Neural progenitor cell (in vitro differentiated cells): ENCODE measurements at regions not wholly inside any gene's neighbourhood (a gene's known extent, or its start where the extent isn't known, plus 50 kb on each side); places are given as distances from the start of the nearest gene placed in this dataset.

Source experiments
- EZH2phosphoT487 ChIP-seq: fragments of 200-600 bp; sonication (generic); IDR thresholded peaks from 2 replicates; pipeline ENCODE4 v1.6.1; 2017; ENCODE audit warnings: antibody characterized with exemption
- TF ChIP-seq, protein P1 (sequence below): fragments of 200-600 bp; sonication (generic); IDR thresholded peaks from 2 replicates; pipeline ENCODE4 v1.5.1; 2017; ENCODE audit warnings: antibody characterized with exemption, mild to moderate bottlenecking

GRCh38 chr10:121325490-121326231 lies 272.6 kb downstream of the FGFR2 start:
- TF ChIP-seq, protein P1, sequence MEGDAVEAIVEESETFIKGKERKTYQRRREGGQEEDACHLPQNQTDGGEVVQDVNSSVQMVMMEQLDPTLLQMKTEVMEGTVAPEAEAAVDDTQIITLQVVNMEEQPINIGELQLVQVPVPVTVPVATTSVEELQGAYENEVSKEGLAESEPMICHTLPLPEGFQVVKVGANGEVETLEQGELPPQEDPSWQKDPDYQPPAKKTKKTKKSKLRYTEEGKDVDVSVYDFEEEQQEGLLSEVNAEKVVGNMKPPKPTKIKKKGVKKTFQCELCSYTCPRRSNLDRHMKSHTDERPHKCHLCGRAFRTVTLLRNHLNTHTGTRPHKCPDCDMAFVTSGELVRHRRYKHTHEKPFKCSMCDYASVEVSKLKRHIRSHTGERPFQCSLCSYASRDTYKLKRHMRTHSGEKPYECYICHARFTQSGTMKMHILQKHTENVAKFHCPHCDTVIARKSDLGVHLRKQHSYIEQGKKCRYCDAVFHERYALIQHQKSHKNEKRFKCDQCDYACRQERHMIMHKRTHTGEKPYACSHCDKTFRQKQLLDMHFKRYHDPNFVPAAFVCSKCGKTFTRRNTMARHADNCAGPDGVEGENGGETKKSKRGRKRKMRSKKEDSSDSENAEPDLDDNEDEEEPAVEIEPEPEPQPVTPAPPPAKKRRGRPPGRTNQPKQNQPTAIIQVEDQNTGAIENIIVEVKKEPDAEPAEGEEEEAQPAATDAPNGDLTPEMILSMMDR: no peak
- no peak for TF ChIP-seq EZH2phosphoT487
